Medulla oblongata (tissue), 1 donor: ENCODE measurements at regions not wholly inside any gene's neighbourhood (a gene's known extent, or its start where the extent isn't known, plus 50 kb on each side); places are given as distances from the start of the nearest gene placed in this dataset.
"Not testable (repeated sequence)": the region's sequence is repeated elsewhere in the genome, so short reads cannot be mapped to it uniquely, and the experiment has no call there.

Source experiments
- DNase-seq: peaks from one replicate; pipeline ENCODE4 v3.0.0-alpha.2; 2015; ENCODE audit errors: extremely low spot score

- DNase-seq = no peak
These were observed 326.3 kb downstream of the CHL1 start for GRCh38 chr3:522888-523287.

GRCh38 chr3:525415-525814 is 328.9 kb downstream of the CHL1 start:
- no peak for DNase-seq

- DNase-seq = peak; percentile 31
These were observed 339.2 kb downstream of the CHL1 start for GRCh38 chr3:535566-536416.

GRCh38 chr3:536417-536813 is 339.9 kb downstream of the CHL1 start:
- no peak for DNase-seq

GRCh38 chr3:541062-541801 is 344.7 kb downstream of the CHL1 start:
- no peak for DNase-seq

- DNase-seq = no peak
These were observed 345.5 kb downstream of the CHL1 start for GRCh38 chr3:542021-542420.

GRCh38 chr3:549636-550035 is 353.1 kb downstream of the CHL1 start:
- DNase-seq = no peak

- no peak for DNase-seq
These were observed 353.9 kb downstream of the CHL1 start for GRCh38 chr3:550471-550870.

GRCh38 chr3:557972-558371 is 361.4 kb downstream of the CHL1 start:
- no peak for DNase-seq

- DNase-seq = no peak
These were observed 371.1 kb downstream of the CHL1 start for GRCh38 chr3:567488-568185.

- DNase-seq = not testable (repeated sequence)
These were observed 383.0 kb downstream of the CHL1 start for GRCh38 chr3:579529-579928.

- not testable (repeated sequence) for DNase-seq
These were observed 392.5 kb downstream of the CHL1 start for GRCh38 chr3:589066-589465.

- not testable (repeated sequence) for DNase-seq
These were observed 400.7 kb downstream of the CHL1 start for GRCh38 chr3:597304-597703.

GRCh38 chr3:597746-598145 is 401.2 kb downstream of the CHL1 start:
- DNase-seq = not testable (repeated sequence)

GRCh38 chr3:607480-607879 is 410.9 kb downstream of the CHL1 start:
- DNase-seq = not testable (repeated sequence)

- no peak for DNase-seq
These were observed 425.2 kb downstream of the CHL1 start for GRCh38 chr3:621714-622113.

GRCh38 chr3:622314-622713 is 425.8 kb downstream of the CHL1 start:
- no peak for DNase-seq

- DNase-seq = no peak
These were observed 427.5 kb downstream of the CHL1 start for GRCh38 chr3:623914-624545.

- peak; percentile 88 for DNase-seq
These were observed 436.1 kb downstream of the CHL1 start for GRCh38 chr3:632571-633170.

- no peak for DNase-seq
These were observed 437.9 kb downstream of the CHL1 start for GRCh38 chr3:634511-634910.

- no peak for DNase-seq
These were observed 438.8 kb downstream of the CHL1 start for GRCh38 chr3:635393-635792.

GRCh38 chr3:643376-643775 is 446.8 kb downstream of the CHL1 start:
- no peak for DNase-seq
